Heart right ventricle (tissue), 16 donors: ENCODE measurements at regions not wholly inside any gene's neighbourhood (a gene's known extent, or its start where the extent isn't known, plus 50 kb on each side); places are given as distances from the start of the nearest gene placed in this dataset.
"Not testable (repeated sequence)": the region's sequence is repeated elsewhere in the genome, so short reads cannot be mapped to it uniquely, and the experiment has no call there.

Experiments used
- ATAC-seq, 8 donors: fragments of 200-7000 bp; cut with Tn5 transposase; one replicate each; pipeline ENCODE4 v1.9.1; 2020; ENCODE audit warnings: mild to moderate bottlenecking in 8 of 8, moderate library complexity in 8 of 8, moderate number of reproducible peaks in 1 of 8
- DNase-seq, 2 donors: peaks; one replicate each; pipeline ENCODE4 v3.0.0-alpha.2; 2020
- H3K27ac ChIP-seq, 10 donors: fragments of 200-600 bp; sonication (generic) in 2 of 10; one replicate each; pipeline versions ENCODE4 v1.5.0 to v1.8.0; 2020 to 2022; ENCODE audit warnings: mild to moderate bottlenecking in 3 of 10
- H3K27me3 ChIP-seq, 7 donors: fragments of 200-600 bp; one replicate each; pipeline ENCODE4 v1.8.0; 2021 to 2022; ENCODE audit warnings: mild to moderate bottlenecking in 2 of 7
- H3K36me3 ChIP-seq, 9 donors: fragments of 200-600 bp; sonication (generic) in 1 of 9; one replicate each; pipeline versions ENCODE4 v1.5.0 to v1.8.0; 2020 to 2022; ENCODE audit warnings: mild to moderate bottlenecking in 2 of 9
- H3K4me1 ChIP-seq, 9 donors: fragments of 200-600 bp; sonication (generic) in 1 of 9; one replicate each; pipeline versions ENCODE4 v1.5.0 to v1.8.0; 2020 to 2022; ENCODE audit warnings: mild to moderate bottlenecking in 4 of 9
- H3K4me3 ChIP-seq, 10 donors: fragments of 200-600 bp; sonication (generic) in 2 of 10; one replicate each; pipeline versions ENCODE4 v1.5.0 to v1.8.0; 2020 to 2022; ENCODE audit warnings: mild to moderate bottlenecking in 7 of 10, moderate library complexity in 2 of 10
- H3K9me3 ChIP-seq, 11 donors: fragments of 200-600 bp in 10 of 11; sonication (generic) in 2 of 11; one replicate each; pipeline versions ENCODE4 v1.5.0 to v1.8.0; 2013 to 2022; ENCODE audit warnings: mild to moderate bottlenecking in 2 of 11, control low read depth in 1 of 11, moderate library complexity in 1 of 11
- CTCF ChIP-seq, 9 donors: fragments of 200-600 bp; sonication (generic) in 2 of 9; IDR thresholded peaks; one replicate each; pipeline versions ENCODE4 v1.5.0 to v1.8.0; 2021 to 2022; ENCODE audit warnings: antibody characterized with exemption in 9 of 9, mild to moderate bottlenecking in 5 of 9, moderate library complexity in 1 of 9
- WGBS, 2 donors: extraction: QIAGEN DNeasy Blood & Tissue Kit; methylation state at CpG; one replicate each; pipeline ENCODE4 v1.1.7; 2013; ENCODE audit warnings: inconsistent platforms in 1 of 2; 5-methylcytosine and 5-hydroxymethylcytosine counted together
- intact Hi-C, 10 donors: fragments of 100-400 bp; cut with DNase I; formaldehyde crosslinking; loops; one replicate each; pipeline versions ENCODE4 v1.11.1 to v1.14.2; 2022
- donor health status: Arrhythmogenic right ventricular cardiomyopathy.
- donor health status: ischemic (EF 13 %, LVEDD 7.1; RV severe dilation, severe dysfunction).
- donor health status: healthy with polysubstance abuse.
- donor health status: DM: no; HTN: yes; CAD: no.
- donor health status: DM: no; HTN: no; CAD: no.
- donor health status: ischemic (EF 25% LVEDD 6.9; RV normal size, moderate dysfunction).
- donor health status: ischemic (EF 25% LVEDD 5.7; RV mildly dilated, moderate dysfunction).
- donor health status: healthy.
- donor health status: DM: yes; HTN: yes; CAD: no.
- donor health status: Ischemic cardiomyopathy.
- donor health status: ischemic (EF 35%, LVEDD 5.7; RV mildly dilated, moderate dysfunction).
- donor health status: nonischemic (EF 11% LVEDD 7.7; RV severe dilation, severe dysfunction).
- donor health status: DM: yes; HTN: yes; CAD: no.
- donor health status: PGD.
- donor health status: ischemic (EF 29% LVEDD 5.4; RV normal size, mild dysfunction).
- donor health status: nonischemic (EF 23%, LVEDD 6.1; RV moderate dilation, normal function).

GRCh38 chr1:203559523-203559922 lies 65.6 kb downstream of the OPTC start:
- peak in 1 of 8 donors; percentile 4 for ATAC-seq
- Histone ChIP-seq H3K4me1 (peaks cover 22 to 58% (median 41%) of the 10 kb centered on the region in 9 donors), H3K9me3 (no peaks in the 10 kb centered on the region)

GRCh38 chr1:203561761-203562160 lies 64.9 kb upstream of the ATP2B4 start:
- H3K27ac ChIP-seq, ATAC-seq, DNase-seq, H3K4me3 ChIP-seq, H3K27me3 ChIP-seq, intact Hi-C loops, H3K36me3 ChIP-seq, H3K9me3 ChIP-seq: not testable (repeated sequence)
- peaks cover 8 to 35% (median 26%) of the 10 kb centered on the region in 9 donors for H3K4me1 ChIP-seq
- 98 to 100% methylated on average over 1 of the region's 1 CpG for WGBS, 2 donors

More at GRCh38 chr1:203559523-203559922, 65.6 kb downstream of the OPTC start:
- WGBS, 2 donors, result 65 to 75% methylated on average over 6 of the region's 6 CpGs
- no peak for TF ChIP-seq CTCF (IDR thresholded peaks at IDR 0.05)
- intact Hi-C loops, result loop anchor here in 8 of 10 donors (2.0 to 5.0 kb wide), 5 partner anchors 33 to 68 kb away; partner anchors contain the start of gene ATP2B4 (in 1 of the 8)
- Histone ChIP-seq H3K27ac (peak overlapping the region in 9 of 10 donors; percentile 59 to 98 (median 92)), H3K27me3 (no peaks in the 10 kb centered on the region), H3K36me3 (no peaks in the 10 kb centered on the region), H3K4me3 (no peak overlapping the region)
- no peak for DNase-seq

GRCh38 chr1:203563291-203563690 lies 63.3 kb upstream of the ATP2B4 start:
- Histone ChIP-seq H3K4me3 (no peak overlapping the region), H3K36me3 (no peaks in the 10 kb centered on the region), H3K27ac (no peak overlapping the region), H3K9me3 (no peaks in the 10 kb centered on the region), H3K4me1 (peaks cover 3 to 20% (median 12%) of the 10 kb centered on the region in 9 donors), H3K27me3 (no peaks in the 10 kb centered on the region)
- 52 to 73% methylated on average over 2 of the region's 2 CpGs for WGBS, 2 donors
- intact Hi-C loops, result no loop called here
- DNase-seq (no peak), ATAC-seq (no peak)
- no peak for TF ChIP-seq CTCF (IDR thresholded peaks at IDR 0.05)

- ATAC-seq (no peak), DNase-seq (no peak)
- Histone ChIP-seq H3K27ac (no peak overlapping the region), H3K4me3 (no peak overlapping the region), H3K36me3 (no peaks in the 10 kb centered on the region), H3K4me1 (peaks cover 0 to 13% (median 5%) of the 10 kb centered on the region in 9 donors), H3K27me3 (no peaks in the 10 kb centered on the region), H3K9me3 (no peaks in the 10 kb centered on the region)
- intact Hi-C loops, result no loop called here
- no peak for TF ChIP-seq CTCF (IDR thresholded peaks at IDR 0.05)
- WGBS, 2 donors, result 83 to 94% methylated on average over 5 of the region's 5 CpGs
Observed at GRCh38 chr1:203564024-203564423, 62.6 kb upstream of the ATP2B4 start.

- no peak overlapping the region for H3K4me3 ChIP-seq
- 97 to 98% methylated on average over 3 of the region's 3 CpGs for WGBS, 2 donors
- no peaks in the 10 kb centered on the region for H3K36me3 ChIP-seq
- DNase-seq, result no peak
- intact Hi-C loops, result no loop called here
- no peak for ATAC-seq
- H3K27ac ChIP-seq, result no peak overlapping the region
- no peaks in the 10 kb centered on the region for H3K27me3 ChIP-seq
- TF ChIP-seq CTCF (IDR thresholded peaks at IDR 0.05), result no peak
- H3K9me3 ChIP-seq, result no peaks in the 10 kb centered on the region
- H3K4me1 ChIP-seq, result peaks cover 0 to 4% (median 0%) of the 10 kb centered on the region in 9 donors
Observed at GRCh38 chr1:203565049-203565448, 61.6 kb upstream of the ATP2B4 start.
